ENCODE measurements at regions not wholly inside any gene's neighbourhood (a gene's known extent, or its start where the extent isn't known, plus 50 kb on each side); places are given as distances from the start of the nearest gene placed in this dataset.

DNA sequence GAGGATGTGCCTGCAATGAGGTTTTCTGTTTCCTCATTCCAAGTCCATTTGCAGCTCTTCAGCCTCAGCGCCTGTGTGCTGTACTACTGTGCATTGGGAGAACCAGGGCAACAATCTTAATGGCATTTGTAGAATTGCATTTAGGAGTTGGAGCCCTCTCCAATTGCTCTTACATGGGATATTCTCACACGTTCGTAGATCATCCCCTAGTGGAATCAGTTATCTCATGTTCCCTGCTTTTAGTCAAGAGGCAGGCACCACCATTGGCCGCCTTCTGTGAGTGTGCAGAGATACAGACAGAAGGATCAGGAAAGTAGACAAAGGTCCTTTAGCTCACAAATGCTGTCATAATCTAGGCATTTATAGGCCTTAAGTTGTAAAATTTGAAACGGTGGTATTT lies 84.2 kb upstream of the RGS17 start:
- CTCF ChIA-PET, result no interaction called here
- no peaks in the 10 kb centered on the region for H3K4me1 ChIP-seq (ENCODE audit: control insufficient read depth in 2 of 2, insufficient read depth in 2 of 2, low read length in 2 of 2)
- Mint-ChIP-seq H3K4me1 (no peaks in the 10 kb centered on the region), H3K4me3 (no peak overlapping the region), H3K9me3 (ENCODE audit: insufficient read depth) (no peaks in the 10 kb centered on the region), H3K27me3 (no peaks in the 10 kb centered on the region), H3K27ac (no peak overlapping the region)
- H3K79me2 ChIP-seq (ENCODE audit: control insufficient read depth, insufficient read depth, low read length), result no peaks in the 10 kb centered on the region
- no peak overlapping the region for H3K4me2 ChIP-seq (replicated peaks; ENCODE audit: low read depth, low read length, poor library complexity, severe bottlenecking)
- no peak overlapping the region for H3K9ac ChIP-seq (ENCODE audit: low read length)
- H4K20me1 ChIP-seq (ENCODE audit: control insufficient read depth, insufficient read depth, low read length, poor library complexity, severe bottlenecking), result no peaks in the 10 kb centered on the region
- no peak overlapping the region for H3K27ac ChIP-seq (ENCODE audit: low read length in 2 of 2)
- 75% methylated on average over 2 of the region's 5 CpGs for WGBS (ENCODE audit: insufficient coverage)
- H3K27me3 ChIP-seq (replicated peaks in 1 of 4; ENCODE audit: control extremely low read depth in 1 of 4, control insufficient read depth in 3 of 4, insufficient read depth in 4 of 4, low read length in 3 of 4), result no peaks in the 10 kb centered on the region
- no peaks in the 10 kb centered on the region for H3K9me3 ChIP-seq (ENCODE audit: control extremely low read depth in 1 of 3, control insufficient read depth in 2 of 3, insufficient read depth in 1 of 3, low read length in 2 of 3)
- no peak for TF ChIP-seq CTCF (IDR thresholded peaks at IDR 0.05)
- no peak for TF ChIP-seq EZH2 (IDR thresholded peaks at IDR 0.05; ENCODE audit: borderline replicate concordance, insufficient read depth, low read depth, low read length, poor library complexity, severe bottlenecking)
- no peaks in the 10 kb centered on the region for H3K36me3 ChIP-seq (replicated peaks in 1 of 2; ENCODE audit: control extremely low read depth in 1 of 2, control insufficient read depth in 1 of 2, extremely low read depth in 1 of 2, insufficient read depth in 2 of 2, low read length in 1 of 2)
- no peak overlapping the region for H3K4me3 ChIP-seq (ENCODE audit: control extremely low read depth in 1 of 5, extremely low read depth in 1 of 5, insufficient read depth in 1 of 5, low read depth in 2 of 5, low read length in 4 of 5)
- POLR2A ChIA-PET, result no interaction called here
- ATAC-seq (ENCODE audit: low read depth) (no peak), DNase-seq (no peak)
- intact Hi-C loops (cut with micrococcal nuclease), result no loop called here
- H2AFZ ChIP-seq (ENCODE audit: insufficient read depth, low read depth, low read length, poor library complexity, severe bottlenecking), result no peak overlapping the region

DNA sequence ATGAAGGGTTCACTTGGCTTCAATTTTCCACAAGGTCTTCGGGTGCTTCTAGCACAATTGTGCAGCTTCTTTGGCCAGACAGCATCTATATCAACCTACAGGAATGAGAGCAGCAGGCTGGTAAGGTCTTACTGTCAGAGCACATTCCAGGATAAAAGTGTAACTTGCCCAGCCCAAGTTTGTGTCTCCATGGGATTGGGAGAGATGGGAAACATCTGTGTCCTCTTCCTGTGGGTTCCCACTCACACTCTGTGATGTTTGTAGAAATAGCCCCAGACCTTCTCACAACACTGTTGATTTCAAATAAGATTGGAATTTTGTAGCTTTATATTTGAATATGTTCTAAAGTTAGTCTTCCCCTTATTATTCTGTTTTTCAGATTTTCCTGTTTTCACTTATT lies 83.4 kb upstream of the RGS17 start:
- DNase-seq, result no peak
- POLR2A ChIA-PET, result no interaction called here
- Mint-ChIP-seq H3K9me3 (ENCODE audit: insufficient read depth) (no peaks in the 10 kb centered on the region), H3K27ac (no peak overlapping the region), H3K27me3 (no peaks in the 10 kb centered on the region), H3K4me3 (no peak overlapping the region), H3K4me1 (no peaks in the 10 kb centered on the region)
- no peaks in the 10 kb centered on the region for H3K79me2 ChIP-seq (ENCODE audit: control insufficient read depth, insufficient read depth, low read length)
- H3K4me3 ChIP-seq (ENCODE audit: control extremely low read depth in 1 of 5, extremely low read depth in 1 of 5, insufficient read depth in 1 of 5, low read depth in 2 of 5, low read length in 4 of 5), result no peak overlapping the region
- no peaks in the 10 kb centered on the region for H4K20me1 ChIP-seq (ENCODE audit: control insufficient read depth, insufficient read depth, low read length, poor library complexity, severe bottlenecking)
- no peaks in the 10 kb centered on the region for H3K27me3 ChIP-seq (replicated peaks in 1 of 4; ENCODE audit: control extremely low read depth in 1 of 4, control insufficient read depth in 3 of 4, insufficient read depth in 4 of 4, low read length in 3 of 4)
- no CpG with 5 or more reads among the region's 1 CpG for WGBS (ENCODE audit: insufficient coverage)
- no peaks in the 10 kb centered on the region for H3K36me3 ChIP-seq (replicated peaks in 1 of 2; ENCODE audit: control extremely low read depth in 1 of 2, control insufficient read depth in 1 of 2, extremely low read depth in 1 of 2, insufficient read depth in 2 of 2, low read length in 1 of 2)
- intact Hi-C loops (cut with micrococcal nuclease), result no loop called here
- no peaks in the 10 kb centered on the region for H3K4me1 ChIP-seq (ENCODE audit: control insufficient read depth in 2 of 2, insufficient read depth in 2 of 2, low read length in 2 of 2)
- H3K27ac ChIP-seq (ENCODE audit: low read length in 2 of 2), result no peak overlapping the region
- CTCF ChIA-PET, result no interaction called here
- TF ChIP-seq CTCF (IDR thresholded peaks at IDR 0.05) (no peak), EZH2 (IDR thresholded peaks at IDR 0.05; ENCODE audit: borderline replicate concordance, insufficient read depth, low read depth, low read length, poor library complexity, severe bottlenecking) (no peak)
- H2AFZ ChIP-seq (ENCODE audit: insufficient read depth, low read depth, low read length, poor library complexity, severe bottlenecking), result no peak overlapping the region
- ATAC-seq (ENCODE audit: low read depth), result no peak
- no peak overlapping the region for H3K9ac ChIP-seq (ENCODE audit: low read length)
- no peaks in the 10 kb centered on the region for H3K9me3 ChIP-seq (ENCODE audit: control extremely low read depth in 1 of 3, control insufficient read depth in 2 of 3, insufficient read depth in 1 of 3, low read length in 2 of 3)
- no peak overlapping the region for H3K4me2 ChIP-seq (replicated peaks; ENCODE audit: low read depth, low read length, poor library complexity, severe bottlenecking)
